ENCODE measurements at regions not wholly inside any gene's neighbourhood (a gene's known extent, or its start where the extent isn't known, plus 50 kb on each side); places are given as distances from the start of the nearest gene placed in this dataset.

DNA sequence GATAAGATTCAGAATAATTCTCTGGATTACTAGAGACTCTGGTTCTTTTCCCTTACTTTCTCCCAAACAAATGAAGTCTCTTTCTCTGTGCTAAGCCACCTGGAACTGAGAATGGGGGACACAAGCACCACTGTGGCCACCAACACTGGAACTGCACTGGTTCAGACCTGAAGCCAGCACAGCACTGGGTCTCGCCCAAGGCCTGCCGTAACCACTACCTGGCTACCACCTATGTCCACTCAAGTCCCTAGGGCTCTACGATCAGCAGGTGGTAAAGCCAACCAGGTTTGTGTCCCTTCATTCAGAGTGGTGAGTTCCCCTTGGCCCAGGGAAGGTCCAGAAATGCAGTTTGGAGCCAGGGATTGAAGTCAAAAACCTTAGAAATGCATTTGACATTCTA, 626.2 kb downstream of the DIAPH3 start:
- RAD21 ChIA-PET (ENCODE audit: unreplicated experiment) = no interaction called here
- WGBS (ENCODE audit: insufficient coverage, insufficient replicate concordance, low lambda C conversion rate, missing lambda C conversion rate) = 28% methylated on average over 3 of the region's 3 CpGs
- no peaks in the 10 kb centered on the region for H3K27me3 ChIP-seq (replicated peaks in 1 of 2; ENCODE audit: control insufficient read depth in 2 of 2, insufficient read depth in 2 of 2, low read length in 1 of 2)
- no peaks in the 10 kb centered on the region for H3K9me3 ChIP-seq (replicated peaks; ENCODE audit: control insufficient read depth, insufficient read depth, low read length)
- no peaks in the 10 kb centered on the region for H3K4me1 ChIP-seq (ENCODE audit: control insufficient read depth, insufficient read depth, low read length)
- intact Hi-C loops (cut with micrococcal nuclease; ENCODE audit: unreplicated experiment) (no loop called here), in situ Hi-C loops (cut with MboI) (no loop called here)
- no peak overlapping the region for H3K27ac ChIP-seq (ENCODE audit: control insufficient read depth, insufficient read depth)
- no peak overlapping the region for H3K9ac ChIP-seq (ENCODE audit: control insufficient read depth, insufficient read depth, low read length)
- H2AFZ ChIP-seq (ENCODE audit: control insufficient read depth, low read depth, low read length) = no peak overlapping the region
- CTCF ChIA-PET = no interaction called here
- POLR2A ChIA-PET = no interaction called here
- no peak for FAIRE-seq
- BruUV-seq (replicated peaks) = no TSS peak
- no peak overlapping the region for H3K4me3 ChIP-seq
- DNase-seq (ENCODE audit: low read depth, low spot score) = no peak
- no peaks in the 10 kb centered on the region for H3K79me2 ChIP-seq (ENCODE audit: control insufficient read depth, insufficient read depth, low read length)
- SMC1A ChIA-PET (ENCODE audit: uncharacterized antibody, unreplicated experiment) = no interaction called here
- ATAC-seq = no peak
- H3K4me2 ChIP-seq (ENCODE audit: control insufficient read depth, insufficient read depth) = no peak overlapping the region
- TF ChIP-seq SMARCA5 (IDR thresholded peaks at IDR 0.05) (no peak), HDAC6 (IDR thresholded peaks at IDR 0.05; ENCODE audit: unreplicated experiment) (no peak), NFIC (IDR thresholded peaks at IDR 0.05; ENCODE audit: low read depth, low read length) (no peak), MYC (IDR thresholded peaks at IDR 0.05; ENCODE audit: insufficient read depth, insufficient read length, insufficient replicate concordance, low read length, severe bottlenecking) (no peak), ZNF24 (IDR thresholded peaks at IDR 0.05) (no peak), STAT1 (conservative IDR thresholded peaks at IDR 0.05) (no peak), MTA3 (IDR thresholded peaks at IDR 0.05; ENCODE audit: borderline replicate concordance, low read length) (no peak), SMAD1 (IDR thresholded peaks at IDR 0.05; ENCODE audit: low read depth, partially characterized antibody) (no peak), NBN (IDR thresholded peaks at IDR 0.05) (no peak), FOS (IDR thresholded peaks at IDR 0.05; ENCODE audit: borderline replicate concordance, extremely low read depth, insufficient read length) (no peak), TCF3 (IDR thresholded peaks at IDR 0.05; ENCODE audit: borderline replicate concordance, insufficient read depth, low read depth, low read length) (no peak), SUZ12 (IDR thresholded peaks at IDR 0.05; ENCODE audit: unreplicated experiment) (no peak), MLLT1 (IDR thresholded peaks at IDR 0.05) (no peak), SKIL (IDR thresholded peaks at IDR 0.05; ENCODE audit: low read depth, poor library complexity, severe bottlenecking) (no peak), EP300 (IDR thresholded peaks at IDR 0.05; ENCODE audit: borderline replicate concordance in 1 of 2, control insufficient read depth in 1 of 2, low read depth in 2 of 2, low read length in 2 of 2) (no peak), TCF12 (IDR thresholded peaks at IDR 0.05; ENCODE audit: low read depth, low read length) (no peak), TBL1XR1 (IDR thresholded peaks at IDR 0.05; ENCODE audit: low read depth, low read length) (no peak), NFYB (IDR thresholded peaks at IDR 0.05; ENCODE audit: insufficient read depth, low read depth, low read length) (no peak)
- TF ChIP-seq, protein P1, sequence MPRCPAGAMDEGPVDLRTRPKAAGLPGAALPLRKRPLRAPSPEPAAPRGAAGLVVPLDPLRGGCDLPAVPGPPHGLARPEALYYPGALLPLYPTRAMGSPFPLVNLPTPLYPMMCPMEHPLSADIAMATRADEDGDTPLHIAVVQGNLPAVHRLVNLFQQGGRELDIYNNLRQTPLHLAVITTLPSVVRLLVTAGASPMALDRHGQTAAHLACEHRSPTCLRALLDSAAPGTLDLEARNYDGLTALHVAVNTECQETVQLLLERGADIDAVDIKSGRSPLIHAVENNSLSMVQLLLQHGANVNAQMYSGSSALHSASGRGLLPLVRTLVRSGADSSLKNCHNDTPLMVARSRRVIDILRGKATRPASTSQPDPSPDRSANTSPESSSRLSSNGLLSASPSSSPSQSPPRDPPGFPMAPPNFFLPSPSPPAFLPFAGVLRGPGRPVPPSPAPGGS (IDR thresholded peaks at IDR 0.05; ENCODE audit: borderline replicate concordance, insufficient read depth, low read depth, low read length, poor library complexity, severe bottlenecking) = no peak
- H3K36me3 ChIP-seq (ENCODE audit: control insufficient read depth in 2 of 2, insufficient read depth in 2 of 2, low read length in 1 of 2) = no peaks in the 10 kb centered on the region
- no peaks in the 10 kb centered on the region for H4K20me1 ChIP-seq (ENCODE audit: control insufficient read depth, insufficient read depth)
